ENCODE measurements at regions not wholly inside any gene's neighbourhood (a gene's known extent, or its start where the extent isn't known, plus 50 kb on each side); places are given as distances from the start of the nearest gene placed in this dataset.

GRCh38 chr13:58884353-58885209 is 1253.0 kb downstream of the PCDH17 start:
- Histone ChIP-seq H3K27me3 (replicated peaks in 1 of 2; ENCODE audit: control insufficient read depth in 2 of 2, insufficient read depth in 2 of 2, low read length in 1 of 2) (no peaks in the 10 kb centered on the region), H3K9ac (ENCODE audit: control insufficient read depth, insufficient read depth, low read length) (no peak overlapping the region), H3K9me3 (replicated peaks; ENCODE audit: control insufficient read depth, insufficient read depth, low read length) (no peaks in the 10 kb centered on the region), H2AFZ (ENCODE audit: control insufficient read depth, low read depth, low read length) (no peak overlapping the region), H3K79me2 (ENCODE audit: control insufficient read depth, insufficient read depth, low read length) (no peaks in the 10 kb centered on the region), H3K4me1 (ENCODE audit: control insufficient read depth, insufficient read depth, low read length) (no peaks in the 10 kb centered on the region), H3K4me2 (ENCODE audit: control insufficient read depth, insufficient read depth) (no peak overlapping the region), H3K4me3 (no peak overlapping the region), H3K36me3 (ENCODE audit: control insufficient read depth in 2 of 2, insufficient read depth in 2 of 2, low read length in 1 of 2) (no peaks in the 10 kb centered on the region), H4K20me1 (ENCODE audit: control insufficient read depth, insufficient read depth) (no peaks in the 10 kb centered on the region), H3K27ac (ENCODE audit: control insufficient read depth, insufficient read depth) (no peak overlapping the region)
- intact Hi-C loops (cut with micrococcal nuclease; ENCODE audit: unreplicated experiment) (no loop called here), in situ Hi-C loops (cut with MboI) (no loop called here)
- FAIRE-seq (no peak), ATAC-seq (peak; percentile 30), DNase-seq (ENCODE audit: low read depth, low spot score) (no peak)
- ChIA-PET POLR2A (no interaction called here), RAD21 (ENCODE audit: unreplicated experiment) (interaction anchor here (0.8 to 1.7 kb wide), 5 partner anchors 8 to 584 kb away, joined by 3 to 5 read pairs (median 3); no protein-coding TSS in a partner anchor), CTCF (interaction anchor here (0.9 to 2.9 kb wide), 4 partner anchors 8 to 77 kb away, joined by 3 to 9 read pairs (median 6); no protein-coding TSS in a partner anchor), SMC1A (ENCODE audit: uncharacterized antibody, unreplicated experiment) (interaction anchor here (1.0 to 2.4 kb wide), 5 partner anchors 8 to 267 kb away, joined by 3 to 12 read pairs (median 4); no protein-coding TSS in a partner anchor)
- BruUV-seq (replicated peaks), result no TSS peak
- TF ChIP-seq RFX5 (IDR thresholded peaks at IDR 0.05; ENCODE audit: low read depth, low read length), result no peak
- no peak for TF ChIP-seq NFXL1 (IDR thresholded peaks at IDR 0.05; ENCODE audit: borderline replicate concordance)
- TF ChIP-seq MYB (IDR thresholded peaks at IDR 0.05; ENCODE audit: borderline replicate concordance, low read depth, low read length), result no peak
- no peak for TF ChIP-seq BCL3 (IDR thresholded peaks at IDR 0.05; ENCODE audit: borderline replicate concordance, insufficient read depth, low read depth, low read length, poor library complexity, severe bottlenecking)
- TF ChIP-seq EGR1 (IDR thresholded peaks at IDR 0.05; ENCODE audit: borderline replicate concordance in 1 of 2, low read depth in 2 of 2, low read length in 2 of 2), result no peak
- no peak for TF ChIP-seq IKZF2 (IDR thresholded peaks at IDR 0.05)
- no peak for TF ChIP-seq HCFC1 (IDR thresholded peaks at IDR 0.05; ENCODE audit: low read length)
- 59% methylated on average over 5 of the region's 5 CpGs for WGBS (ENCODE audit: insufficient coverage, insufficient replicate concordance, low lambda C conversion rate, missing lambda C conversion rate)
